HG03159 (cell line): ENCODE measurements at regions not wholly inside any gene's neighbourhood (a gene's known extent, or its start where the extent isn't known, plus 50 kb on each side); places are given as distances from the start of the nearest gene placed in this dataset.

Experiments
- ATAC-seq: cut with Tn5 transposase; IDR thresholded peaks from one replicate; pipeline ENCODE4 v1.9.1; 2021; ENCODE audit warnings: mild to moderate bottlenecking, moderate library complexity; ENCODE audit not compliant: unreplicated experiment

DNA sequence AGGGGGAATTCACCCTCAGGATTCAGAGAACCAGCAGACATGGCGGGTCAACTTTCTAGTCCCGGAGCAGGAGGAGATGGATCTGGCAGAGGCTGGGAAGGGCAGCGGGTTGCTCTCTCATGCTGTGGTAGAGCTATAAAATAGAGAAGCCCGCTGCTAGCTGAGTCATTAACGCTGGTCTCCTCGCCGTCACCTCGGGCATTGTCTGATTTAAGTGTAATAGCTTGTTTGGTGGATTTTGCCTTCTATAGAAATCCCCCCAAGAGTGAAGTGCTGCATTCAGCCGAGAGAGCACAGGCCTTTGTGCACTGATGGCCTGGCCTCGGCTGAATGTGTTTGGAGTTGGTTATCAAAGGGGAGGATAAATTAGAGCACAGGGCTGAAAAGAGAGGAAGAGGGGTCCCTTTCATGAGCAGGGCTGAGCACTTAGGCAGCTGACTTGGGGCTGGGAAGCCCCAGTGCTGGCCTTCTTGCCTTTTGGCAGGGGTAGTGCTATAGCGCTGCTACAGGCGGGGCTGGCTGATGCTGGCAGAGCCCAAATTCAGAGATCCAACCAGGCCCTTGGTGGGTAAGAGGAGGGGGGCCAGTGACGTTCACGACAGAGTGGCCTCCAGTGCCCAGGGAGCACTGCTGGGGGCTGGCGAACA lies 161.1 kb upstream of the CADM1 start:
- no peak for ATAC-seq

DNA sequence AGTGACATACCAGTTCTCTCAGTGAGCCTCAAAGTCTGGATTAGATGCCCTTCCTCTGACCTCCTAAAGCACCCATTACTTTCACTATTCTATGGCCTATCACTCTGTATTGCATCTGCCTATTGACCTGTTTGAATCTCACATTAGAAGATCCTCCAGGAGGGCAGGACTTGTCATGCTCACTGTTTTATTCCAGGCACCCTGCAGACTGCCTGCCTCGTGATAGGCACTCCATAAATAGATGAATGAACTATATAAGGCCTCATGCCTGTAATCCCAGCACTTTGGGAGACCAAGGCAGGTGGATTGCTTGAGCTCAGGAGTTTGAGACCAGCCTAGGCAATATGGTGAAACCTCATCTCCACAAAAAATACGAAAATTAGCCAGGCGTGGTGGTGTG lies 160.1 kb upstream of the CADM1 start:
- ATAC-seq = no peak

GRCh38 chr11:115663790-115664189 lies 159.6 kb upstream of the CADM1 start:
- ATAC-seq = no peak

DNA sequence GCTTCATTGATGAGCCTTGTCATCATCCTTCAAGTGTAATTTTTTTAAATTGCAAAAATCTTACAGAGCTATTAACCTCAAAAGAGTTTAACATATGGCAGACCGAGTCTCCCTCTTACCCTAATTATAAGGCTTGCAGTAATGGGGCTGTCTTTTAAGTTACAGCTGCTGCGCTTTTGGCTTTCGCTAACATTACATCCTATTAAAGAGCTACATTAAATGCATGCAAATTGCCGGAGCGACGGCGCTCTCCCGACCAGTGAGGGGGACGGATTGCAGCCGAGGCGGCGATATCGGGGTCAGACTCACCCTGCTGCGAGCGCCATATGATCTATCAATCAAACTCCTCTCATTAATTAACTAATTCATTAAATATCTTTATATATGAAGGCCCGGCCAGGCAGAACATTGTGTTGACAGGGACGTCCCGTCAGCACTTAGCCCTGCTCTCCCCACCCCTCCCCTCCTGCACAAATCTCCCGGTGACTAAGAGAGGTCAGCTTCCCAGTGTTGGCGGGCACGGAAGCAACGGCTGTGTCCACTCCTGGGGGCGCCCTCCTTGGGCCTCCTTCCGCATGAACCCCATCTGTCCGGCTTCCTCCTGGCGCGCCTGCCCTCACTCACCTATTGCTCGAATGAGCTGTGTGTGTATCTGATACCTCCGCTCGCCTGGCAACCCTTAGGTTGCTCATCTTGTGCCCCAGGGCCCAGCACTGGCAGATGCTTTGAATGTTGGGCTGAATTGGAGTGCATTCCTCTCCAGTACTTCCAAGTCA lies 156.0 kb upstream of the CADM1 start:
- ATAC-seq = no peak

GRCh38 chr11:115659061-115659963 lies 155.1 kb upstream of the CADM1 start:
- no peak for ATAC-seq

GRCh38 chr11:115657586-115657985 lies 153.4 kb upstream of the CADM1 start:
- ATAC-seq = no peak

- no peak for ATAC-seq
Observed at GRCh38 chr11:115656669-115657068, 152.5 kb upstream of the CADM1 start.

GRCh38 chr11:115656041-115656440 lies 151.8 kb upstream of the CADM1 start:
- no peak for ATAC-seq

- no peak for ATAC-seq
Observed at GRCh38 chr11:115654792-115655191, 150.6 kb upstream of the CADM1 start.

DNA sequence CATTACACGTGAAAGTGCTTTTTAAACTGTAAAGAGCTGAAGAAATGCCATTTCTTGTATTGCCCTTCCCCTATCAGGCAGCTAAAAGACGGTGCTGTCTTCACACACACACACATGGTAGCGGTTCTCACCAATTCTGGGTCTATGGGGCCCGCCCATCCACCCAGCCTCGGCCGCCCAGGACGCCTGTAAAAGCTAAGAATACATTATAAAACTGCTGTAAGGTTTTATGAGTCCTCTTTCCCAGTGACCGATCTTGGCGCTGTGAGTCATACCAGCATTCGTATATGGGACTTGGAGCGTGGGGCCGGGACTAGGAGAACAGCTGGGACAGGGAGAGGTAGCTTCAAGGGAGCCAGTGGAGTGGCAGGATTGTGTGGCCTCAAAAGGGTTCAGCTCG lies 149.7 kb upstream of the CADM1 start:
- ATAC-seq = no peak

GRCh38 chr11:115653076-115653475 lies 148.9 kb upstream of the CADM1 start:
- ATAC-seq = no peak

- no peak for ATAC-seq
Observed at GRCh38 chr11:115652496-115652895, 148.3 kb upstream of the CADM1 start.

- ATAC-seq = no peak
Observed at GRCh38 chr11:115652094-115652493, 147.9 kb upstream of the CADM1 start.

- ATAC-seq = no peak
Observed at GRCh38 chr11:115649461-115649860, 145.2 kb upstream of the CADM1 start.

GRCh38 chr11:115645631-115646317 lies 141.6 kb upstream of the CADM1 start:
- no peak for ATAC-seq

GRCh38 chr11:115644856-115645255 lies 140.6 kb upstream of the CADM1 start:
- no peak for ATAC-seq

- no peak for ATAC-seq
Observed at GRCh38 chr11:115643549-115644270, 139.5 kb upstream of the CADM1 start.

DNA sequence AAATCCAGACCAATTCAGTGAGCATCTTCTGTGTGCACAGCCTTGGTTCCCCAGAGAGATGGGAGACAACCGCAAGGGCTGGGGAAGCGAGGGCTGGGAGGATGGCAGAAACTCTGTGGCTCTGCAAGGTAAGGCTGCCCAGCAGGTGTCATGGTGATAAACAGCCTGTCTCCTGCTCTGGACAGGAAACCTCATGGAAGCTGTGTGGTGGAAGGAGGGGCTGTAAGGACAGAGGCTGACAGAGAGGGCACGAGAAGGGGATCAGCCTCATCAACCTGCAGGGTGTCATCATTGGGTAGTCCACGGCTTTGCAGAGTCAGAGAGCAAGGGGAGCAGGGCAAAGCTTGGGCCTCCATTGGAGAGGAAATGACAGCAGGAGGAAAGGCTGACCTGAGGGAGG lies 138.4 kb upstream of the CADM1 start:
- ATAC-seq = no peak

DNA sequence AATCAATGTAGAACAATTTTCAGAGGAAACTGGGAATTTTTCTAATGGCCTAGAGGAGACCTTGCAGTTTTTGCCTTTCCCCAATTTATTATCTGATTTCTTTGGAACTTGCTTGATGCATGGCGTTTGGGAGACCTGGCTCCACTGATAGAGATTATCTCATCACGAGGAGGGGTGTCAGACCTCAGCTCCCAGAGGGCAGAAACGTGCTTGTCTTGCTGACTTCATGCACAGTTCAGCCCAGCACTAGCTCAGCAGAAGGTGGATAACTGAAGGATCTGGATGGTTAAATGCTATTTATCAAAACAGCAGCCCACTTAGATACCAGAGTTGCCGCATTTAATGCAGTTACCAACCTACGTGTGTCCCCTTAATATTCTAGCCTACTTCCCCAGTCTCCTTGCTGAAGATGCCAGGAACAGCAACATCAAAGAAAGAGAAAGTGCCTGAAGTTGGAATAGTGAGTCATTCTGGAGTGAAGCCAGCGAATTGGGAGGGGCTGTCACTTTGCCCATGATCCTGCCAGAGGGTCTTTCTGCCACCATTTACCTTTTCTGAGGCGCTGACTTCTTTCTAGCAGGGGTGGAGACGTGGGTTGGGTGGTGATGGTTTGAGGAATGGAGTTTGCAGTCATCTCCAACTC lies 133.5 kb upstream of the CADM1 start:
- no peak for ATAC-seq
